OCI-LY3 (cell line): ENCODE measurements at regions not wholly inside any gene's neighbourhood (a gene's known extent, or its start where the extent isn't known, plus 50 kb on each side); places are given as distances from the start of the nearest gene placed in this dataset.

Experiments
- H2AFZ ChIP-seq: fragments of 200-600, 300-600 bp; shearing (Covaris generic); 2 replicates; pipeline ENCODE4 v1.6.0; 2014; ENCODE audit warnings: antibody characterized with exemption, low read depth, low read length
- H3K27ac ChIP-seq: fragments of 200-600, 300-600 bp; sonication (generic); 2 replicates; pipeline ENCODE4 v1.5.1; 2014; ENCODE audit warnings: mild to moderate bottlenecking, low read length, moderate library complexity, mixed read lengths
- H3K27me3 ChIP-seq: fragments of 200-600, 300-600 bp; sonication (generic); 2 replicates; pipeline ENCODE4 v1.6.1; 2014; ENCODE audit warnings: low read depth, low read length, mixed read lengths
- H3K36me3 ChIP-seq: fragments of 200-600, 300-600 bp; sonication (generic); replicated peaks from 2 replicates; pipeline ENCODE3; 2014; ENCODE audit warnings: low read depth, low read length, mixed read lengths
- H3K4me1 ChIP-seq: fragments of 300-600, 200-600 bp; sonication (generic); 2 replicates; pipeline ENCODE4 v1.6.1; 2014; ENCODE audit warnings: low read length, mixed read lengths
- H3K4me2 ChIP-seq: fragments of 200-600, 300-600 bp; sonication (generic); 2 replicates; pipeline ENCODE4 v1.6.1; 2014; ENCODE audit warnings: low read length, mixed read lengths
- H3K4me3 ChIP-seq: fragments of 300-600, 200-600 bp; sonication (generic); 2 replicates; pipeline ENCODE4 v1.5.1; 2014; ENCODE audit warnings: antibody characterized with exemption, mild to moderate bottlenecking, low read length, moderate library complexity
- H3K79me2 ChIP-seq: fragments of 300-600, 200-600 bp; shearing (Covaris generic); 2 replicates; pipeline ENCODE4 v1.6.1; 2014; ENCODE audit warnings: mild to moderate bottlenecking, low read length, mixed read lengths
- H3K9ac ChIP-seq: fragments of 300-600, 200-600 bp; shearing (Covaris generic); 2 replicates; pipeline ENCODE4 v1.6.0; 2014; ENCODE audit warnings: mild to moderate bottlenecking, low read length, moderate library complexity
- H3K9me3 ChIP-seq: fragments of 200-600, 300-600 bp; shearing (Covaris generic); 2 replicates; pipeline ENCODE4 v1.6.1; 2014; ENCODE audit warnings: low read length, mixed read lengths; ENCODE audit not compliant: insufficient read depth
- H4K20me1 ChIP-seq: fragments of 200-600, 300-600 bp; sonication (generic); 2 replicates; pipeline ENCODE4 v1.6.1; 2016; ENCODE audit warnings: low read length, mixed read lengths; ENCODE audit not compliant: insufficient read depth
- CTCF ChIP-seq: fragments of 200-600, 300-600 bp; sonication (generic); IDR thresholded peaks from 2 replicates; pipeline ENCODE4 v1.5.1; 2014; ENCODE audit warnings: antibody characterized with exemption, low read length, low read depth
- EZH2phosphoT487 ChIP-seq: fragments of 200-600 bp; shearing (Covaris generic); IDR thresholded peaks from 2 replicates; pipeline ENCODE4 v1.6.1; 2018; ENCODE audit warnings: antibody characterized with exemption, mixed run types, low read depth

- H2AFZ ChIP-seq = no peak overlapping the region
- no peak overlapping the region for H3K4me3 ChIP-seq
- no peak overlapping the region for H3K27ac ChIP-seq
- no peaks in the 10 kb centered on the region for H3K79me2 ChIP-seq
- no peak overlapping the region for H3K9ac ChIP-seq
- H3K4me2 ChIP-seq = no peak overlapping the region
- no peaks in the 10 kb centered on the region for H4K20me1 ChIP-seq
- H3K9me3 ChIP-seq = no peaks in the 10 kb centered on the region
- TF ChIP-seq EZH2phosphoT487 = no peak
- no peak for TF ChIP-seq CTCF
- H3K27me3 ChIP-seq = no peaks in the 10 kb centered on the region
- H3K36me3 ChIP-seq = no peaks in the 10 kb centered on the region
- no peaks in the 10 kb centered on the region for H3K4me1 ChIP-seq
Measured at GRCh38 chr6:19699932-19700331, 137.2 kb upstream of the ID4 start.

- Histone ChIP-seq H4K20me1 (no peaks in the 10 kb centered on the region), H3K27ac (no peak overlapping the region), H3K9me3 (no peaks in the 10 kb centered on the region), H3K27me3 (no peaks in the 10 kb centered on the region), H3K36me3 (no peaks in the 10 kb centered on the region), H2AFZ (no peak overlapping the region), H3K9ac (no peak overlapping the region), H3K4me1 (no peaks in the 10 kb centered on the region), H3K79me2 (no peaks in the 10 kb centered on the region), H3K4me2 (no peak overlapping the region), H3K4me3 (no peak overlapping the region)
- TF ChIP-seq CTCF = no peak
- TF ChIP-seq EZH2phosphoT487 = no peak
Measured at GRCh38 chr6:19705606-19706005, 131.6 kb upstream of the ID4 start.

- H3K9ac ChIP-seq = no peak overlapping the region
- H3K27me3 ChIP-seq = no peaks in the 10 kb centered on the region
- no peak overlapping the region for H3K4me3 ChIP-seq
- H2AFZ ChIP-seq = no peak overlapping the region
- TF ChIP-seq CTCF = no peak
- TF ChIP-seq EZH2phosphoT487 = no peak
- H3K9me3 ChIP-seq = no peaks in the 10 kb centered on the region
- no peaks in the 10 kb centered on the region for H3K36me3 ChIP-seq
- H3K79me2 ChIP-seq = no peaks in the 10 kb centered on the region
- H4K20me1 ChIP-seq = no peaks in the 10 kb centered on the region
- no peak overlapping the region for H3K27ac ChIP-seq
- no peak overlapping the region for H3K4me2 ChIP-seq
- H3K4me1 ChIP-seq = no peaks in the 10 kb centered on the region
Measured at GRCh38 chr6:19712012-19712688, 125.0 kb upstream of the ID4 start.

- H3K4me3 ChIP-seq = no peak overlapping the region
- no peaks in the 10 kb centered on the region for H3K9me3 ChIP-seq
- no peak overlapping the region for H2AFZ ChIP-seq
- no peak for TF ChIP-seq CTCF
- no peak for TF ChIP-seq EZH2phosphoT487
- H3K27ac ChIP-seq = no peak overlapping the region
- no peak overlapping the region for H3K4me2 ChIP-seq
- no peaks in the 10 kb centered on the region for H3K36me3 ChIP-seq
- no peaks in the 10 kb centered on the region for H3K27me3 ChIP-seq
- H4K20me1 ChIP-seq = no peaks in the 10 kb centered on the region
- no peaks in the 10 kb centered on the region for H3K79me2 ChIP-seq
- no peak overlapping the region for H3K9ac ChIP-seq
- no peaks in the 10 kb centered on the region for H3K4me1 ChIP-seq
Measured at GRCh38 chr6:19712998-19713397, 124.2 kb upstream of the ID4 start.
